ENCODE measurements at regions not wholly inside any gene's neighbourhood (a gene's known extent, or its start where the extent isn't known, plus 50 kb on each side); places are given as distances from the start of the nearest gene placed in this dataset.

- TF ChIP-seq EZH2 (IDR thresholded peaks at IDR 0.05; ENCODE audit: low read length, missing control alignments) (no peak), CTCF (conservative IDR thresholded peaks at IDR 0.05 in 1 of 2, IDR thresholded peaks at IDR 0.05 in 1 of 2; ENCODE audit: low read depth in 1 of 2, low read length in 2 of 2) (no peak)
These were observed 1291.2 kb downstream of the XPNPEP1 start for GRCh38 chr10:108632144-108632543.

Measured in fibroblast of lung (primary cell).